Osteocyte (in vitro differentiated cells): ENCODE measurements at regions not wholly inside any gene's neighbourhood (a gene's known extent, or its start where the extent isn't known, plus 50 kb on each side); places are given as distances from the start of the nearest gene placed in this dataset.
"Not testable (repeated sequence)": the region's sequence is repeated elsewhere in the genome, so short reads cannot be mapped to it uniquely, and the experiment has no call there.

Experiments
- DNase-seq: peaks from one replicate; pipeline ENCODE4 v3.0.0; 2021; ENCODE audit warnings: mixed read lengths; ENCODE audit not compliant: unreplicated experiment; ENCODE audit errors: extremely low spot score
- H3K27ac Mint-ChIP-seq: one replicate; pipeline ENCODE4 v1.8.0; 2021; ENCODE audit warnings: mild to moderate bottlenecking, mixed read lengths; ENCODE audit not compliant: unreplicated experiment
- H3K27me3 Mint-ChIP-seq: one replicate; pipeline ENCODE4 v1.8.0; 2021; ENCODE audit warnings: mixed read lengths; ENCODE audit not compliant: unreplicated experiment
- H3K36me3 Mint-ChIP-seq: one replicate; pipeline ENCODE4 v1.8.0; 2021; ENCODE audit warnings: mixed read lengths; ENCODE audit not compliant: unreplicated experiment
- H3K4me1 Mint-ChIP-seq: one replicate; pipeline ENCODE4 v1.8.0; 2021; ENCODE audit warnings: mixed read lengths; ENCODE audit not compliant: unreplicated experiment
- H3K4me3 Mint-ChIP-seq: one replicate; pipeline ENCODE4 v1.8.0; 2021; ENCODE audit warnings: mild to moderate bottlenecking, moderate library complexity, mixed read lengths; ENCODE audit not compliant: unreplicated experiment
- H3K9me3 Mint-ChIP-seq: one replicate; pipeline ENCODE4 v1.8.0; 2021; ENCODE audit warnings: mixed read lengths; ENCODE audit not compliant: unreplicated experiment
- TF ChIP-seq, protein P1 (sequence below): fragments of 200-600 bp; sonication (generic); IDR thresholded peaks from 2 replicates; pipeline ENCODE4 v1.5.0; 2021; ENCODE audit warnings: antibody characterized with exemption, mild to moderate bottlenecking, moderate library complexity

DNA sequence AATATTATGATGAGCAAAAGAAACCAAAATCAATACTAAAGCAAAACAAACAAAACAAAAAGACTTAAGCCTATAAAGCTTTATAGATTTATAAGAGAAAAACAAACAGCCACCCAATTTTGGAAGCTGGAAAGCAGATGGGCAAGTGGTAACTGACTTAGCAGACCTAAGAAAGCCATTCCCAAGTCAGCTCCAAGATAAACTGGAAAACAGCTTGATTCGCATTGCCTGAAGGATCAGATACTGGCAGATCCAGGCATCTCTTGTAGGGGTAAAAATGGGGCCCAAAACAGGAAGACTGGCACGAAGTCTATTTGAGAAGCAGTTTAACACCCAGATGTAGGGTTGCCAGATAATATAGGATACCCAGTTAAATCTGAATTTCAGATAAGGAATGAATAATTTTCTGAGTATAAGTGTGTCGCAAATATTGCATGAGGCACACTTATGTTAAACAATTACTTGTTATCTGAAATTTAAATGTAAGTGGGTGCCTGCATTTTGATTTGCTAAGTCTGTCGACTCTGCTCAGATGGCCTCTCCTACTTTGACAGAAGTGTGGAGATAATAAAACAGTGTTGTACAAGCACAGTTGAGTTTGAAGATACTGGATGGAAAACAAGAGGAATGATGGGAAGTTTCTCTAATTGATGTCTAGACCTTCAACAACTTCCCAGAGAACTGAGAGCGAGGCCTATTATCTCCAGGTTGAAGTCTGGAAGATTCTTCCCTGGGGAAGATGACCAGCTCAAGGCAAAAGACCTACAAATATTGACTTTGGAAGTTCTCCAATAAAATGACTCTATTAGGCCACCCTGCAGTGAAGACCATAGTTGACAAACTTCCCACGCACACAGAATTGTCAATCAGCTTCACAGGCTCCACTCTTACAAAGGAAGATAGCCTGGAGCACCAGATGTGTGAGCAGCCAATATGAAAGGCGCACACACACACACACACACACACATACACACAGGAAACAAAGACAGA, 113.4 kb downstream of the FAM50B start:
- Mint-ChIP-seq H3K9me3 (peaks cover 5% of the 10 kb centered on the region), H3K4me3 (peak overlapping the region; percentile 24), H3K36me3 (peaks cover under 1% of the 10 kb centered on the region), H3K4me1 (peaks cover 54% of the 10 kb centered on the region), H3K27ac (peak overlapping the region; percentile 84), H3K27me3 (no peaks in the 10 kb centered on the region)
- TF ChIP-seq, protein P1, sequence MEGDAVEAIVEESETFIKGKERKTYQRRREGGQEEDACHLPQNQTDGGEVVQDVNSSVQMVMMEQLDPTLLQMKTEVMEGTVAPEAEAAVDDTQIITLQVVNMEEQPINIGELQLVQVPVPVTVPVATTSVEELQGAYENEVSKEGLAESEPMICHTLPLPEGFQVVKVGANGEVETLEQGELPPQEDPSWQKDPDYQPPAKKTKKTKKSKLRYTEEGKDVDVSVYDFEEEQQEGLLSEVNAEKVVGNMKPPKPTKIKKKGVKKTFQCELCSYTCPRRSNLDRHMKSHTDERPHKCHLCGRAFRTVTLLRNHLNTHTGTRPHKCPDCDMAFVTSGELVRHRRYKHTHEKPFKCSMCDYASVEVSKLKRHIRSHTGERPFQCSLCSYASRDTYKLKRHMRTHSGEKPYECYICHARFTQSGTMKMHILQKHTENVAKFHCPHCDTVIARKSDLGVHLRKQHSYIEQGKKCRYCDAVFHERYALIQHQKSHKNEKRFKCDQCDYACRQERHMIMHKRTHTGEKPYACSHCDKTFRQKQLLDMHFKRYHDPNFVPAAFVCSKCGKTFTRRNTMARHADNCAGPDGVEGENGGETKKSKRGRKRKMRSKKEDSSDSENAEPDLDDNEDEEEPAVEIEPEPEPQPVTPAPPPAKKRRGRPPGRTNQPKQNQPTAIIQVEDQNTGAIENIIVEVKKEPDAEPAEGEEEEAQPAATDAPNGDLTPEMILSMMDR, result no peak
- DNase-seq, result no peak

DNA sequence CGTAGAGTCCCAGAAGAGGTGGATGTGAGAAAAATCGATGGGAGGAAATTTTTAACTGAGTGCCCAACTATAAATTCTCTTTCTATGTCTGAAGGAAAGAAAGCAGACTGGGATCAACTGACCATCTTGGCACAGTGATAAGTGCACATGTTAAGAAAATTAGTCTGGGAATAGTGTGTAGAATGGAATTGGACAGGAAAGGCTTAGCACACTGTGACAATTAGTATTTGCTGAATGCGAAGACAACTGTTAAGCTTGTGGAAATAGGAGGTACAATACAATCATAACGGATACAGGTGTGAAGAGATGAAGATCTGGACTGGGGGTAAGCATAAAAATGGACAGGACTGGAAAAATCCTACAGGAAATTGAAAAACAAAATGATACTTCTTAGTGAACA, 114.3 kb downstream of the FAM50B start:
- no peak overlapping the region for H3K4me3 Mint-ChIP-seq
- no peak for DNase-seq
- H3K9me3 Mint-ChIP-seq, result no peaks in the 10 kb centered on the region
- peaks cover 2% of the 10 kb centered on the region for H3K36me3 Mint-ChIP-seq
- TF ChIP-seq, protein P1, result no peak
- H3K27ac Mint-ChIP-seq, result peak overlapping the region; percentile 84
- peaks cover 54% of the 10 kb centered on the region for H3K4me1 Mint-ChIP-seq
- H3K27me3 Mint-ChIP-seq, result no peaks in the 10 kb centered on the region

DNA sequence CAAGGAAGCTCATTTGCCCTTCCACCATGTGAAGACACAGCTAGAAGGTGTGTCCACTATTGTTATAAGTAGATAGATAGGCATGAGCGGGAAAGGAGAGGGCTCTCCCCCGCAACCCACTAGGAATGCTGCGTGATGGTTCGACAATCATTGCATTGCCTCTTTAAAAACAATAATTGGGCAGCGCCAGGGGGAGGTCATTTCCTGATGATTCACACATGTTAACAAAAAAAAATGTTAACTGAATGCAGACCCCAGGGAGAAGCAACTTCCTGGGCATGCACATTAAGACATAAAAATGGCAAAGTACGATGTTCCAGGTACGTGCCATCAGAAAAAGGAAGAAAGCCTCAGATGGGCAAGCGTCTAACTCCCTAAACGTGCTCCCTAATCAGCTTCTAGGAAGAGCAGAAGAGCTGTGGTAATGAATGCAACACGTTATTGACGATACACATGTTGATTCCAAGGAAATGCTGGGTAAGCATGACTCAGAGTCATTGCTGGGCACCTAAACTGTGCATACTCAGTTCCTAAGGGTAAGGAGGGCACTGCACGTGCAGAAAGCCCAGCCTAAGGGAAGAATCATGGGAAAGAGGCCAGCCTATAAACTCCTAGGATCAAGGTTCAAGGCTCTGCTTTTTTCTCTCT, 113.7 kb downstream of the FAM217A start:
- TF ChIP-seq, protein P1, result no peak
- H3K27ac Mint-ChIP-seq, result peak overlapping the region; percentile 72
- H3K9me3 Mint-ChIP-seq, result no peaks in the 10 kb centered on the region

GRCh38 chr6:3966426-3966825, 112.5 kb downstream of the FAM217A start:
- Mint-ChIP-seq H3K27ac (no peak overlapping the region), H3K27me3 (no peaks in the 10 kb centered on the region), H3K4me3 (no peak overlapping the region), H3K4me1 (peaks cover 45% of the 10 kb centered on the region), H3K9me3 (no peaks in the 10 kb centered on the region), H3K36me3 (peaks cover 2% of the 10 kb centered on the region)
- TF ChIP-seq, protein P1, result no peak
- DNase-seq, result no peak

More for the DNA sequence above, 113.7 kb downstream of the FAM217A start:
- peaks cover 54% of the 10 kb centered on the region for H3K4me1 Mint-ChIP-seq
- H3K36me3 Mint-ChIP-seq, result peaks cover 2% of the 10 kb centered on the region
- DNase-seq, result no peak
- H3K27me3 Mint-ChIP-seq, result no peaks in the 10 kb centered on the region
- no peak overlapping the region for H3K4me3 Mint-ChIP-seq

DNA sequence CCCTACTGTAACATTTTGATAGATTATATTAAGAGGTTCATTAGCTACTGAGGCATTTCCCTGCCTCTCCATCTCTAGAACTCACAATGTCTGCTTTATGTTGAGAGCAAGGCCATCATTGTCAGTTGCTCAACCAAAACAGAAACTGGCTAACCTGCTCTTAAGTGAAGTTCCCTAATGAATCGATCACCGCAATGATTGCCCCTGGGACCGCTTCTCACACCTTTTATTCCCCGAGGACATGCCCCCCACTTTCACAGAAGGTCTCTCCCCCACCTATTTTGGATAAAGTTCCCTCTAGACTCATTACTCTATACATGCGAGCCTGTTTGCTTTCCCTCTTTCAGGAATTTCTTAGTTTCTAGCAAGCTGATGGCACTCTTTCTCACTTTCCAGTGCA, 108.8 kb downstream of the FAM217A start:
- no peak for DNase-seq
- Mint-ChIP-seq H3K27ac (no peak overlapping the region), H3K36me3 (peaks cover 4% of the 10 kb centered on the region), H3K9me3 (peaks cover 3% of the 10 kb centered on the region), H3K4me3 (no peak overlapping the region), H3K4me1 (peaks cover 10% of the 10 kb centered on the region), H3K27me3 (no peaks in the 10 kb centered on the region)
- TF ChIP-seq, protein P1, result no peak

DNA sequence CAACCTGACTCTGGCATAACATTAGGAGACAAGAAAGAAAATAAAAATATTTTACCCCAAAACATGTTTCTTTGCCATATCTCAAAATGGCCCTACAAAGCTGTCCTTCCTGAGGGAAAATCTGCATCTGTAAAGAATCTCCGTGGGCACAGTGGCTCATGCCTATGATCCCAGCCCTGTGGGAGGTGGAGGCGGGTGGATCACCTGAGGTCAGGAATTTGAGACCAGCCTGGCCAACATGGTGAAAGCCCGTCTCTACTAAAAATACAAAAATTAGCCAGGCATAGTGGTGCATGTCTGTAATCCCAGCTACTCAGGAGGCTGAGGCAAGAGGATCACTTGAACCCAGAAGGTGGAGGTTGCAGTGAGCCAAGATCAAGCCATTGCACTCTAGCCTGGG, 105.8 kb downstream of the FAM217A start:
- H3K4me3 Mint-ChIP-seq, H3K27me3 Mint-ChIP-seq, H3K27ac Mint-ChIP-seq, H3K36me3 Mint-ChIP-seq, DNase-seq: not testable (repeated sequence)
- peaks cover 10% of the 10 kb centered on the region for H3K9me3 Mint-ChIP-seq
- H3K4me1 Mint-ChIP-seq, result peaks cover 15% of the 10 kb centered on the region
